H1 (cell line): ENCODE measurements at regions not wholly inside any gene's neighbourhood (a gene's known extent, or its start where the extent isn't known, plus 50 kb on each side); places are given as distances from the start of the nearest gene placed in this dataset.

Experiments
- CTCF ChIP-seq, 3 experiments: IDR thresholded peaks; 1 replicate in 2 of 3; 2 replicates in 1 of 3; pipeline versions ENCODE4 v1.5.1 to v1.6.1; 2011; ENCODE audit warnings: low read length in 3 of 3, mild to moderate bottlenecking in 3 of 3, inconsistent platforms in 2 of 3, low read depth in 1 of 3, moderate library complexity in 1 of 3; ENCODE audit not compliant: insufficient read depth in 1 of 3; ENCODE audit errors: control extremely low read depth in 1 of 3
- RBBP5 ChIP-seq: IDR thresholded peaks from 2 replicates; pipeline ENCODE4 v1.7.1; 2012; ENCODE audit warnings: low read depth, mild to moderate bottlenecking, inconsistent platforms, low read length, moderate library complexity, borderline replicate concordance
- USF2 ChIP-seq: IDR thresholded peaks from 2 replicates; pipeline ENCODE4 v1.6.1; 2011; ENCODE audit warnings: low read length, improper control_type of control experiment

GRCh38 chr6:135118134-135118730, 62.9 kb upstream of the MYB start:
- TF ChIP-seq RBBP5 (no peak), CTCF (IDR thresholded peaks at IDR 0.05; ENCODE audit: control extremely low read depth in 1 of 3, insufficient read depth in 1 of 3, low read depth in 1 of 3, low read length in 3 of 3) (no peak), USF2 (no peak)
